GM23338 (cell line): ENCODE measurements at regions not wholly inside any gene's neighbourhood (a gene's known extent, or its start where the extent isn't known, plus 50 kb on each side); places are given as distances from the start of the nearest gene placed in this dataset.

Source experiments
- ATAC-seq: fragments of 200-7000 bp; cut with Tn5 transposase; 3 replicates; pipeline ENCODE4 v1.9.1; 2020
- DNase-seq: peaks from one replicate; pipeline ENCODE4 v3.0.0-alpha.2; 2015; ENCODE audit warnings: low spot score
- H2AFZ ChIP-seq: fragments of 200-600 bp; sonication (generic); 2 replicates; pipeline ENCODE4 v1.8.0; 2016; ENCODE audit warnings: antibody characterized with exemption, mild to moderate bottlenecking, moderate library complexity
- H3F3A ChIP-seq: fragments of 200-600 bp; sonication (generic); replicated peaks from 2 replicates; pipeline ENCODE4 v1.8.0; 2017; ENCODE audit warnings: antibody characterized with exemption, mixed run types, low read depth
- H3K27ac ChIP-seq: fragments of 200-600 bp; sonication (generic); 2 replicates; pipeline ENCODE4 v1.6.1; 2016; ENCODE audit warnings: low read depth
- H3K27me3 ChIP-seq: fragments of 200-600 bp; sonication (generic); 2 replicates; pipeline ENCODE4 v1.8.0; 2016; ENCODE audit warnings: mild to moderate bottlenecking, mixed run types, moderate library complexity; ENCODE audit not compliant: insufficient read depth
- H3K36me3 ChIP-seq: fragments of 200-600 bp; sonication (generic); 2 replicates; pipeline ENCODE4 v1.8.0; 2016; ENCODE audit warnings: mild to moderate bottlenecking; ENCODE audit not compliant: insufficient read depth
- H3K4me1 ChIP-seq: fragments of 200-600 bp; sonication (generic); 2 replicates; pipeline ENCODE4 v1.8.0; 2016; ENCODE audit warnings: mild to moderate bottlenecking, moderate library complexity; ENCODE audit not compliant: insufficient read depth
- H3K4me2 ChIP-seq: fragments of 200-600 bp; sonication (generic); 2 replicates; pipeline ENCODE4 v1.7.1; 2017; ENCODE audit warnings: mixed run types
- H3K4me3 ChIP-seq: fragments of 200-600 bp; sonication (generic); 2 replicates; pipeline ENCODE4 v1.6.1; 2016; ENCODE audit warnings: mixed run types
- H3K79me2 ChIP-seq: fragments of 200-600 bp; sonication (generic); replicated peaks from 2 replicates; pipeline ENCODE4 v1.8.0; 2017; ENCODE audit warnings: mild to moderate bottlenecking; ENCODE audit not compliant: insufficient read depth
- H3K9me2 ChIP-seq: fragments of 200-600 bp; sonication (generic); 2 replicates; pipeline ENCODE4 v1.8.0; 2017; ENCODE audit not compliant: insufficient read depth
- H4K20me1 ChIP-seq: fragments of 200-600 bp; sonication (generic); replicated peaks from 2 replicates; pipeline ENCODE4 v1.8.0; 2017; ENCODE audit warnings: mild to moderate bottlenecking; ENCODE audit not compliant: insufficient read depth
- H3K27ac Mint-ChIP-seq: 2 replicates; pipeline ENCODE4 v1.8.0; 2020; ENCODE audit warnings: inconsistent platforms, mild to moderate bottlenecking, moderate library complexity, mixed read lengths
- H3K27me3 Mint-ChIP-seq: 3 replicates; pipeline ENCODE4 v1.8.0; 2022; ENCODE audit warnings: low read depth, mild to moderate bottlenecking, moderate library complexity, mixed read lengths, inconsistent platforms; ENCODE audit not compliant: insufficient read depth, poor library complexity
- H3K36me3 Mint-ChIP-seq: 3 replicates; pipeline ENCODE4 v1.8.0; 2021; ENCODE audit warnings: low read depth, mild to moderate bottlenecking, inconsistent platforms, moderate library complexity, mixed read lengths
- H3K4me1 Mint-ChIP-seq: 3 replicates; pipeline ENCODE4 v1.8.0; 2020; ENCODE audit warnings: mild to moderate bottlenecking, inconsistent platforms, mixed read lengths
- H3K4me3 Mint-ChIP-seq: 3 replicates; pipeline ENCODE4 v1.8.0; 2021; ENCODE audit warnings: moderate library complexity, mild to moderate bottlenecking, inconsistent platforms, mixed read lengths
- H3K9me3 Mint-ChIP-seq: 3 replicates; pipeline ENCODE4 v1.8.0; 2020; ENCODE audit warnings: moderate library complexity, mild to moderate bottlenecking, inconsistent platforms, mixed read lengths
- CREB1 ChIP-seq: fragments of 250-450 bp; sonication (Bioruptor Pico); IDR thresholded peaks from 2 replicates; pipeline ENCODE4 v1.5.0; 2020; ENCODE audit warnings: low read depth, mild to moderate bottlenecking, moderate library complexity
- ETS1 ChIP-seq: IDR thresholded peaks from 2 replicates; pipeline ENCODE4 v1.6.1; 2016; ENCODE audit warnings: antibody characterized with exemption
- EZH2 ChIP-seq: fragments of 200-600 bp; sonication (generic); IDR thresholded peaks from one replicate; pipeline ENCODE4 v1.8.0; 2017; ENCODE audit warnings: antibody characterized with exemption, mild to moderate bottlenecking, low read depth; ENCODE audit not compliant: unreplicated experiment
- EZH2phosphoT487 ChIP-seq: fragments of 200-600 bp; sonication (generic); IDR thresholded peaks from one replicate; pipeline ENCODE4 v1.8.1; 2018; ENCODE audit warnings: antibody characterized with exemption; ENCODE audit not compliant: unreplicated experiment
- JUNB ChIP-seq: IDR thresholded peaks from one replicate; pipeline ENCODE4 v1.6.1; 2016; ENCODE audit warnings: antibody characterized with exemption; ENCODE audit not compliant: unreplicated experiment
- NANOG ChIP-seq: IDR thresholded peaks from 2 replicates; pipeline ENCODE4 v1.6.1; 2016; ENCODE audit warnings: antibody characterized with exemption, borderline replicate concordance
- POLR2AphosphoS5 ChIP-seq: IDR thresholded peaks from 2 replicates; pipeline ENCODE4 v1.6.1; 2016; ENCODE audit warnings: antibody characterized with exemption, low read depth
- REST ChIP-seq: IDR thresholded peaks from one replicate; pipeline ENCODE4 v1.6.1; 2018; ENCODE audit warnings: antibody characterized with exemption; ENCODE audit not compliant: unreplicated experiment
- STAT1 ChIP-seq: IDR thresholded peaks from one replicate; pipeline ENCODE4 v1.6.1; 2016; ENCODE audit warnings: antibody characterized with exemption; ENCODE audit not compliant: unreplicated experiment
- ZNF114 ChIP-seq: fragments of 250-450 bp; sonication (Bioruptor Pico); IDR thresholded peaks from 2 replicates; pipeline ENCODE4 v1.5.0; 2020; ENCODE audit warnings: mild to moderate bottlenecking, moderate library complexity
- ZNF331 ChIP-seq: fragments of 250-450 bp; sonication (Bioruptor Pico); IDR thresholded peaks from 2 replicates; pipeline ENCODE4 v1.5.0; 2020; ENCODE audit warnings: low read depth, mild to moderate bottlenecking, moderate library complexity
- TF ChIP-seq, protein P1 (sequence below), 2 experiments: fragments of 200-600 bp in 1 of 2; sonication (generic) in 1 of 2; conservative IDR thresholded peaks; 2 replicates each; pipeline versions ENCODE4 v1.5.1 to v1.6.1; 2016 to 2017; ENCODE audit warnings: antibody characterized with exemption in 2 of 2, low read depth in 2 of 2, mild to moderate bottlenecking in 2 of 2, moderate library complexity in 1 of 2
- TF ChIP-seq, protein P2 (sequence below): fragments of 250-450 bp; sonication (Bioruptor Pico); IDR thresholded peaks from 2 replicates; pipeline ENCODE4 v1.5.0; 2020; ENCODE audit warnings: mild to moderate bottlenecking, moderate library complexity

DNA sequence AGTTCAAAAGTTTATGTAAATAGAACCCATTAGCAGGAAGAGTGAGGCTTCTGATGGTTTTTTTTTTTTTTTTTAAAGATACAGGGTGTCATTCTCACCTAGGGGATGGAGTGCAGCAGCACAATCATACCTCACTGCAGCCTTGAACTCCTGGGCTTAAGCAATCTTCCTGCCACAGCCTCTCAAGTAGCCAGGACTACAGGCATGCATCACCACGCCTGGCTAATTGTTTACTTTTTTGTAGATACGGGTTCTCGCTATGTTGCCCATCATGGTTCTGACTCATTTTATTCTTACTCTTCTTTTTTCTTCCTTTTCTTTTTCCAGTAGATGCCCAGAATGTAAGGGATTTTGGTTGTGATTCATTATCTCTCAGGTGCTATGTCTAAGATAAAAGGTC lies 201.1 kb downstream of the NNT start:
- no peak overlapping the region for H3K4me2 ChIP-seq
- H3K4me1 Mint-ChIP-seq: peaks cover 5% of the 10 kb centered on the region
- TF ChIP-seq EZH2 (no peak), REST (no peak), POLR2AphosphoS5 (no peak), ZNF331 (CRISPR knock-in tag) (no peak), JUNB (no peak), ETS1 (no peak), ZNF114 (CRISPR knock-in tag) (no peak), CREB1 (CRISPR knock-in tag) (no peak), EZH2phosphoT487 (no peak), STAT1 (no peak), NANOG (no peak)
- TF ChIP-seq, protein P1, sequence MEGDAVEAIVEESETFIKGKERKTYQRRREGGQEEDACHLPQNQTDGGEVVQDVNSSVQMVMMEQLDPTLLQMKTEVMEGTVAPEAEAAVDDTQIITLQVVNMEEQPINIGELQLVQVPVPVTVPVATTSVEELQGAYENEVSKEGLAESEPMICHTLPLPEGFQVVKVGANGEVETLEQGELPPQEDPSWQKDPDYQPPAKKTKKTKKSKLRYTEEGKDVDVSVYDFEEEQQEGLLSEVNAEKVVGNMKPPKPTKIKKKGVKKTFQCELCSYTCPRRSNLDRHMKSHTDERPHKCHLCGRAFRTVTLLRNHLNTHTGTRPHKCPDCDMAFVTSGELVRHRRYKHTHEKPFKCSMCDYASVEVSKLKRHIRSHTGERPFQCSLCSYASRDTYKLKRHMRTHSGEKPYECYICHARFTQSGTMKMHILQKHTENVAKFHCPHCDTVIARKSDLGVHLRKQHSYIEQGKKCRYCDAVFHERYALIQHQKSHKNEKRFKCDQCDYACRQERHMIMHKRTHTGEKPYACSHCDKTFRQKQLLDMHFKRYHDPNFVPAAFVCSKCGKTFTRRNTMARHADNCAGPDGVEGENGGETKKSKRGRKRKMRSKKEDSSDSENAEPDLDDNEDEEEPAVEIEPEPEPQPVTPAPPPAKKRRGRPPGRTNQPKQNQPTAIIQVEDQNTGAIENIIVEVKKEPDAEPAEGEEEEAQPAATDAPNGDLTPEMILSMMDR (conservative IDR thresholded peaks at IDR 0.05; ENCODE audit: low read depth in 2 of 2): no peak
- TF ChIP-seq, protein P2, sequence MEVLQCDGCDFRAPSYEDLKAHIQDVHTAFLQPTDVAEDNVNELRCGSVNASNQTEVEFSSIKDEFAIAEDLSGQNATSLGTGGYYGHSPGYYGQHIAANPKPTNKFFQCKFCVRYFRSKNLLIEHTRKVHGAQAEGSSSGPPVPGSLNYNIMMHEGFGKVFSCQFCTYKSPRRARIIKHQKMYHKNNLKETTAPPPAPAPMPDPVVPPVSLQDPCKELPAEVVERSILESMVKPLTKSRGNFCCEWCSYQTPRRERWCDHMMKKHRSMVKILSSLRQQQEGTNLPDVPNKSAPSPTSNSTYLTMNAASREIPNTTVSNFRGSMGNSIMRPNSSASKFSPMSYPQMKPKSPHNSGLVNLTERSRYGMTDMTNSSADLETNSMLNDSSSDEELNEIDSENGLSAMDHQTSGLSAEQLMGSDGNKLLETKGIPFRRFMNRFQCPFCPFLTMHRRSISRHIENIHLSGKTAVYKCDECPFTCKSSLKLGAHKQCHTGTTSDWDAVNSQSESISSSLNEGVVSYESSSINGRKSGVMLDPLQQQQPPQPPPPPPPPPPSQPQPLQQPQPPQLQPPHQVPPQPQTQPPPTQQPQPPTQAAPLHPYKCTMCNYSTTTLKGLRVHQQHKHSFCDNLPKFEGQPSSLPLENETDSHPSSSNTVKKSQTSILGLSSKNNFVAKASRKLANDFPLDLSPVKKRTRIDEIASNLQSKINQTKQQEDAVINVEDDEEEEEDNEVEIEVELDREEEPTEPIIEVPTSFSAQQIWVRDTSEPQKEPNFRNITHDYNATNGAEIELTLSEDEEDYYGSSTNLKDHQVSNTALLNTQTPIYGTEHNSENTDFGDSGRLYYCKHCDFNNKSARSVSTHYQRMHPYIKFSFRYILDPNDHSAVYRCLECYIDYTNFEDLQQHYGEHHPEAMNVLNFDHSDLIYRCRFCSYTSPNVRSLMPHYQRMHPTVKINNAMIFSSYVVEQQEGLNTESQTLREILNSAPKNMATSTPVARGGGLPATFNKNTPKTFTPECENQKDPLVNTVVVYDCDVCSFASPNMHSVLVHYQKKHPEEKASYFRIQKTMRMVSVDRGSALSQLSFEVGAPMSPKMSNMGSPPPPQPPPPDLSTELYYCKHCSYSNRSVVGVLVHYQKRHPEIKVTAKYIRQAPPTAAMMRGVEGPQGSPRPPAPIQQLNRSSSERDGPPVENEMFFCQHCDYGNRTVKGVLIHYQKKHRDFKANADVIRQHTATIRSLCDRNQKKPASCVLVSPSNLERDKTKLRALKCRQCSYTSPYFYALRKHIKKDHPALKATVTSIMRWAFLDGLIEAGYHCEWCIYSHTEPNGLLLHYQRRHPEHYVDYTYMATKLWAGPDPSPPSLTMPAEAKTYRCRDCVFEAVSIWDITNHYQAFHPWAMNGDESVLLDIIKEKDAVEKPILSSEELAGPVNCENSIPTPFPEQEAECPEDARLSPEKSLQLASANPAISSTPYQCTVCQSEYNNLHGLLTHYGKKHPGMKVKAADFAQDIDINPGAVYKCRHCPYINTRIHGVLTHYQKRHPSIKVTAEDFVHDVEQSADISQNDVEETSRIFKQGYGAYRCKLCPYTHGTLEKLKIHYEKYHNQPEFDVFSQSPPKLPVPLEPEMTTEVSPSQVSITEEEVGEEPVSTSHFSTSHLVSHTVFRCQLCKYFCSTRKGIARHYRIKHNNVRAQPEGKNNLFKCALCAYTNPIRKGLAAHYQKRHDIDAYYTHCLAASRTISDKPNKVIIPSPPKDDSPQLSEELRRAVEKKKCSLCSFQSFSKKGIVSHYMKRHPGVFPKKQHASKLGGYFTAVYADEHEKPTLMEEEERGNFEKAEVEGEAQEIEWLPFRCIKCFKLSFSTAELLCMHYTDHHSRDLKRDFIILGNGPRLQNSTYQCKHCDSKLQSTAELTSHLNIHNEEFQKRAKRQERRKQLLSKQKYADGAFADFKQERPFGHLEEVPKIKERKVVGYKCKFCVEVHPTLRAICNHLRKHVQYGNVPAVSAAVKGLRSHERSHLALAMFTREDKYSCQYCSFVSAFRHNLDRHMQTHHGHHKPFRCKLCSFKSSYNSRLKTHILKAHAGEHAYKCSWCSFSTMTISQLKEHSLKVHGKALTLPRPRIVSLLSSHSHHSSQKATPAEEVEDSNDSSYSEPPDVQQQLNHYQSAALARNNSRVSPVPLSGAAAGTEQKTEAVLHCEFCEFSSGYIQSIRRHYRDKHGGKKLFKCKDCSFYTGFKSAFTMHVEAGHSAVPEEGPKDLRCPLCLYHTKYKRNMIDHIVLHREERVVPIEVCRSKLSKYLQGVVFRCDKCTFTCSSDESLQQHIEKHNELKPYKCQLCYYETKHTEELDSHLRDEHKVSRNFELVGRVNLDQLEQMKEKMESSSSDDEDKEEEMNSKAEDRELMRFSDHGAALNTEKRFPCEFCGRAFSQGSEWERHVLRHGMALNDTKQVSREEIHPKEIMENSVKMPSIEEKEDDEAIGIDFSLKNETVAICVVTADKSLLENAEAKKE (CRISPR knock-in tag): no peak
- no peaks in the 10 kb centered on the region for H4K20me1 ChIP-seq
- H3K4me3 Mint-ChIP-seq: no peak overlapping the region
- no peaks in the 10 kb centered on the region for H3K4me1 ChIP-seq
- DNase-seq (no peak), ATAC-seq (no peak)
- H2AFZ ChIP-seq: no peak overlapping the region
- no peaks in the 10 kb centered on the region for H3K79me2 ChIP-seq
- no peaks in the 10 kb centered on the region for H3K36me3 Mint-ChIP-seq
- H3K36me3 ChIP-seq: no peaks in the 10 kb centered on the region
- H3K27ac ChIP-seq: no peak overlapping the region
- peaks cover 14% of the 10 kb centered on the region for H3K9me2 ChIP-seq
- H3K4me3 ChIP-seq: no peak overlapping the region
- H3F3A ChIP-seq: no peaks in the 10 kb centered on the region
- 0 out of 3 replicates have a peak, but pooled peaks cover 3% of the 10 kb centered on the region for H3K9me3 Mint-ChIP-seq
- no peaks in the 10 kb centered on the region for H3K27me3 Mint-ChIP-seq
- no peaks in the 10 kb centered on the region for H3K27me3 ChIP-seq
- H3K27ac Mint-ChIP-seq: no peak overlapping the region
